Keratinocyte (primary cell): ENCODE measurements at regions not wholly inside any gene's neighbourhood (a gene's known extent, or its start where the extent isn't known, plus 50 kb on each side); places are given as distances from the start of the nearest gene placed in this dataset.

Experiments used
- EZH2 ChIP-seq: IDR thresholded peaks from one replicate; pipeline ENCODE4 v1.6.1; 2012; ENCODE audit warnings: inconsistent platforms, mild to moderate bottlenecking, low read length, moderate library complexity
- TF ChIP-seq, protein P1 (sequence below), 3 experiments: IDR thresholded peaks in 1 of 3; conservative IDR thresholded peaks in 1 of 3; optimal IDR thresholded peaks in 1 of 3; 2 replicates in 2 of 3; 3 replicates in 1 of 3; pipeline versions ENCODE3 to v1.5.1; 2011; ENCODE audit warnings: low read length in 3 of 3, mild to moderate bottlenecking in 3 of 3, moderate library complexity in 2 of 3, control low read depth in 1 of 3, inconsistent platforms in 1 of 3; ENCODE audit not compliant: insufficient read depth in 2 of 3; ENCODE audit errors: extremely low read depth in 1 of 3

DNA sequence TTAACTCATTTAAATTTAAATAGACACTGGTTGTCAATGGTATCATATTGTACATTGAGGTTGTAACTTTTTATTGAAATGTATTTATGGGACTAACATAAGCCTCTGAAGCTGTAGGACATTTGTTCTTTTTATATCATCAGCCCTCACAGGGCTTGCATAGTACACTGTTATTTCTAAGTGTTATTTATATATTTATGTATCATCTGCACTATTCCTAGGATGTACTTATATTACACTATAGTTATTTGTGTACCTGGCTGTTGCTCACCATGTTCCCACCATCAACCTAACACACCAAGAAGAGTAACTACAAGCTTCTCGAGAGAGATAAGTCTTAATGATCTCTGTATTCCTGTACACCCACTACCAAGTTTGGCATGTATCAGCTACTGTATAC lies 224.7 kb downstream of the PPP1R3A start:
- TF ChIP-seq, protein P1, sequence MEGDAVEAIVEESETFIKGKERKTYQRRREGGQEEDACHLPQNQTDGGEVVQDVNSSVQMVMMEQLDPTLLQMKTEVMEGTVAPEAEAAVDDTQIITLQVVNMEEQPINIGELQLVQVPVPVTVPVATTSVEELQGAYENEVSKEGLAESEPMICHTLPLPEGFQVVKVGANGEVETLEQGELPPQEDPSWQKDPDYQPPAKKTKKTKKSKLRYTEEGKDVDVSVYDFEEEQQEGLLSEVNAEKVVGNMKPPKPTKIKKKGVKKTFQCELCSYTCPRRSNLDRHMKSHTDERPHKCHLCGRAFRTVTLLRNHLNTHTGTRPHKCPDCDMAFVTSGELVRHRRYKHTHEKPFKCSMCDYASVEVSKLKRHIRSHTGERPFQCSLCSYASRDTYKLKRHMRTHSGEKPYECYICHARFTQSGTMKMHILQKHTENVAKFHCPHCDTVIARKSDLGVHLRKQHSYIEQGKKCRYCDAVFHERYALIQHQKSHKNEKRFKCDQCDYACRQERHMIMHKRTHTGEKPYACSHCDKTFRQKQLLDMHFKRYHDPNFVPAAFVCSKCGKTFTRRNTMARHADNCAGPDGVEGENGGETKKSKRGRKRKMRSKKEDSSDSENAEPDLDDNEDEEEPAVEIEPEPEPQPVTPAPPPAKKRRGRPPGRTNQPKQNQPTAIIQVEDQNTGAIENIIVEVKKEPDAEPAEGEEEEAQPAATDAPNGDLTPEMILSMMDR (optimal IDR thresholded peaks at IDR 0.05 in 1 of 3, IDR thresholded peaks at IDR 0.05 in 1 of 3, conservative IDR thresholded peaks at IDR 0.05 in 1 of 3; ENCODE audit: extremely low read depth in 1 of 3, insufficient read depth in 2 of 3, low read length in 3 of 3), result no peak
- TF ChIP-seq EZH2, result no peak
